ENCODE measurements at regions not wholly inside any gene's neighbourhood (a gene's known extent, or its start where the extent isn't known, plus 50 kb on each side); places are given as distances from the start of the nearest gene placed in this dataset.

DNA sequence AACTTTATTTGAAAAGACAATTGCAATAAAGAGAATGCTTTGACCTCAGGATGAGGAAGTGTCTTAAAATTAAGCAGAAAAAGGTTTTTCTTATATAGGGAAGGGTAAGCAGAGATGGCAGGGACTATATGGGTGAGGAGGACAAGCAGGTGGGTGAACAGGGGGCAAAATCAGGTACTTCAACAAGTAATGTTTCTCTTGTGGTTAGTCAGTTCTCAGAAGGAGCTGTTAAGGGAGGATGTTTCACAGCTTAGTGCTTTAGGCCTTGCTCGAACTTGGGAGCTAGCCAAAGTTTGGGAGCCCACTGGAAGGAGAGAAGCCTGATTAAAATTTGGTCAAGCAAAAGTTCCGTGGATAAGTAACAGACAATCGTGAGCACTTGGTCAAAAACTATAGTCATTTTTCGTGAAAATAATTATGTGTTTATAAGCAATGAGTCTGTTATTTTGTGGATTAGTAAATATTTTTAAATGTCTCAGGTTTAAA lies 364.2 kb upstream of the TMPO start:
- no peak for TF ChIP-seq EZH2 (IDR thresholded peaks at IDR 0.05)
- TF ChIP-seq, protein P1, sequence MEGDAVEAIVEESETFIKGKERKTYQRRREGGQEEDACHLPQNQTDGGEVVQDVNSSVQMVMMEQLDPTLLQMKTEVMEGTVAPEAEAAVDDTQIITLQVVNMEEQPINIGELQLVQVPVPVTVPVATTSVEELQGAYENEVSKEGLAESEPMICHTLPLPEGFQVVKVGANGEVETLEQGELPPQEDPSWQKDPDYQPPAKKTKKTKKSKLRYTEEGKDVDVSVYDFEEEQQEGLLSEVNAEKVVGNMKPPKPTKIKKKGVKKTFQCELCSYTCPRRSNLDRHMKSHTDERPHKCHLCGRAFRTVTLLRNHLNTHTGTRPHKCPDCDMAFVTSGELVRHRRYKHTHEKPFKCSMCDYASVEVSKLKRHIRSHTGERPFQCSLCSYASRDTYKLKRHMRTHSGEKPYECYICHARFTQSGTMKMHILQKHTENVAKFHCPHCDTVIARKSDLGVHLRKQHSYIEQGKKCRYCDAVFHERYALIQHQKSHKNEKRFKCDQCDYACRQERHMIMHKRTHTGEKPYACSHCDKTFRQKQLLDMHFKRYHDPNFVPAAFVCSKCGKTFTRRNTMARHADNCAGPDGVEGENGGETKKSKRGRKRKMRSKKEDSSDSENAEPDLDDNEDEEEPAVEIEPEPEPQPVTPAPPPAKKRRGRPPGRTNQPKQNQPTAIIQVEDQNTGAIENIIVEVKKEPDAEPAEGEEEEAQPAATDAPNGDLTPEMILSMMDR (IDR thresholded peaks at IDR 0.05): no peak
- no peak for TF ChIP-seq EZH2phosphoT487 (IDR thresholded peaks at IDR 0.05)
